GM10248 (cell line): ENCODE measurements at regions not wholly inside any gene's neighbourhood (a gene's known extent, or its start where the extent isn't known, plus 50 kb on each side); places are given as distances from the start of the nearest gene placed in this dataset.

Experiments
- CTCF ChIA-PET: fragments of 300-600 bp; sonication (Branson Sonifier 250); formaldehyde crosslinking; extraction: SDS; loops from one replicate; lab custom pipeline; 2021; ENCODE audit warnings: antibody characterized with exemption; lab: Yijun Ruan, JAX
- POLR2A ChIA-PET: fragments of 350-650 bp; sonication (Branson Sonifier 250); formaldehyde crosslinking; extraction: SDS; loops from one replicate; lab custom pipeline; 2020; ENCODE audit warnings: antibody characterized with exemption; lab: Yijun Ruan, JAX
- DNase-seq: peaks from one replicate; pipeline ENCODE4 v3.0.0; 2012; ENCODE audit errors: extremely low spot score
- TF ChIP-seq, protein P1 (sequence below): IDR thresholded peaks from 2 replicates; pipeline ENCODE4 v1.5.1; 2012; ENCODE audit warnings: mild to moderate bottlenecking, low read depth; ENCODE audit errors: extremely low read depth, missing control alignments, control extremely low read depth

GRCh38 chr1:5648410-5649165 lies 343.6 kb downstream of the NPHP4 start:
- TF ChIP-seq, protein P1, sequence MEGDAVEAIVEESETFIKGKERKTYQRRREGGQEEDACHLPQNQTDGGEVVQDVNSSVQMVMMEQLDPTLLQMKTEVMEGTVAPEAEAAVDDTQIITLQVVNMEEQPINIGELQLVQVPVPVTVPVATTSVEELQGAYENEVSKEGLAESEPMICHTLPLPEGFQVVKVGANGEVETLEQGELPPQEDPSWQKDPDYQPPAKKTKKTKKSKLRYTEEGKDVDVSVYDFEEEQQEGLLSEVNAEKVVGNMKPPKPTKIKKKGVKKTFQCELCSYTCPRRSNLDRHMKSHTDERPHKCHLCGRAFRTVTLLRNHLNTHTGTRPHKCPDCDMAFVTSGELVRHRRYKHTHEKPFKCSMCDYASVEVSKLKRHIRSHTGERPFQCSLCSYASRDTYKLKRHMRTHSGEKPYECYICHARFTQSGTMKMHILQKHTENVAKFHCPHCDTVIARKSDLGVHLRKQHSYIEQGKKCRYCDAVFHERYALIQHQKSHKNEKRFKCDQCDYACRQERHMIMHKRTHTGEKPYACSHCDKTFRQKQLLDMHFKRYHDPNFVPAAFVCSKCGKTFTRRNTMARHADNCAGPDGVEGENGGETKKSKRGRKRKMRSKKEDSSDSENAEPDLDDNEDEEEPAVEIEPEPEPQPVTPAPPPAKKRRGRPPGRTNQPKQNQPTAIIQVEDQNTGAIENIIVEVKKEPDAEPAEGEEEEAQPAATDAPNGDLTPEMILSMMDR: no peak
- ChIA-PET POLR2A (no interaction called here), CTCF (no interaction called here)
- DNase-seq: no peak

- TF ChIP-seq, protein P1: no peak
- DNase-seq: no peak
- CTCF ChIA-PET: no interaction called here
- POLR2A ChIA-PET: no interaction called here
These were observed 345.0 kb downstream of the NPHP4 start for GRCh38 chr1:5647234-5647633.

- TF ChIP-seq, protein P1: no peak
- ChIA-PET CTCF (no interaction called here), POLR2A (no interaction called here)
- DNase-seq: no peak
These were observed 345.6 kb downstream of the NPHP4 start for GRCh38 chr1:5646486-5647149.

GRCh38 chr1:5645929-5646328 lies 346.3 kb downstream of the NPHP4 start:
- CTCF ChIA-PET: no interaction called here
- DNase-seq: no peak
- TF ChIP-seq, protein P1: no peak
- POLR2A ChIA-PET: no interaction called here

DNA sequence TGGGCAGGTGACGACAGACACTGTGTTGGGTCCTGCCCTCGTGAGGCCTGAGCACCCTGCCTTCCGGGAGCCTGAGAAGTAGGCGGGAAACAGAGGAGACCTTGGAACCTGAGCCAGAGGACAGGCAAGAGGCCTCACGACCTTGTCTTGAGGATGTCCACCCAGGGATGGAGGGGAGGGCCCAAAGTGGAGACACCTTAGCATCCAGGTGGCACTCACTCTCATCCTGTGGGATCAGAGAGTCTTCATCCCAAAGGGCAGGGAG lies 347.2 kb downstream of the NPHP4 start:
- TF ChIP-seq, protein P1: no peak
- POLR2A ChIA-PET: no interaction called here
- no peak for DNase-seq
- CTCF ChIA-PET: interaction anchor here (1.0 kb wide), 1 partner anchor 100 kb away, joined by 3 read pairs; no protein-coding TSS in a partner anchor

GRCh38 chr1:5644281-5645134 lies 347.7 kb downstream of the NPHP4 start:
- ChIA-PET CTCF (interaction anchor here (1.0 kb wide), 1 partner anchor 101 kb away, joined by 3 read pairs; no protein-coding TSS in a partner anchor), POLR2A (no interaction called here)
- DNase-seq: no peak
- TF ChIP-seq, protein P1: no peak
